OCI-LY7 (cell line): ENCODE measurements at regions not wholly inside any gene's neighbourhood (a gene's known extent, or its start where the extent isn't known, plus 50 kb on each side); places are given as distances from the start of the nearest gene placed in this dataset.

Source experiments
- CTCF ChIP-seq: fragments of 200-600 bp; sonication (generic); conservative IDR thresholded peaks from 2 replicates; pipeline ENCODE4 v1.5.1; 2014; ENCODE audit warnings: mild to moderate bottlenecking, antibody characterized with exemption, low read length, moderate library complexity, mixed read lengths
- EZH2phosphoT487 ChIP-seq: fragments of 200-600 bp; sonication (generic); IDR thresholded peaks from 2 replicates; pipeline ENCODE4 v1.6.1; 2018; ENCODE audit warnings: low read depth, borderline replicate concordance, mild to moderate bottlenecking, mixed run types, antibody characterized with exemption, low read length, moderate library complexity, mixed read lengths

DNA sequence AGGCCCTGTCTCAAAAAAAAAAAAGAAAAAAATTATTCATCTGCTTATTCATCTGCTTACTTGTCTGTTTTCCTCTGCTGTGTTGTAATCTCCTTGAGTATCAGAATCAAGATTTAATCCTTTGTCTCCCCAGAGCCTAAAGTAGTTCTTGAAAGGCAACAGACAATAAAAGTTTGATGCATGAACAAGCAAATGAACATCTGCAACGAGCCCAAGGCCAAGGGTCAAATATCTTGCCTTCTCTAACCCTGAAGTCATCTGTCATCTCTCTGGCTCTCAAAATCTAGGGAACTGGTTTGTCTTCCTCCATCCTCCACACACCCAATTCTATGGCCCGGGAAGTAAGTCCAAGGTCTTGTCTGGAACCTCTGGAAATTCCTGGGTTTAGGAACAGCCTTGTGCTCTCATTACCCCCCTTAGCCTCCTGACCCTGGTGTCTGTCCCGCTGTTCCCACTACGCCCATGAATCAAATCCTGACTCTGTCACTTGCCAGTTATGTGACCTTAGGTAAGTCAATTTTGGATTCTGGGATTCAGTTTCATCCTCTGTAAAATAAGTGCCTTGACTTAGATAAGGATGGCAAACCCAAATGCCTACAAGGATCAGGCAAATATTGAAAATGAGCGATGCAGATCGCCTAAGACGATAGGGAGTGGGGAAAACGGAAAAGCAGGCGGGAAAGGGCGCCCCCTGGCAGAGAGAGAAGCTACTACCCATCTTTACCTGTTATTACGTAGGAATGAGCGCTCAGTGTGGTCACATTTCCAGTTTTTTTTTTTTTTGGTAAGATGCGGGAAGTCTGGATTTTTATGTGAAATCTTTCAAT is 102.7 kb upstream of the DHX15 start:
- TF ChIP-seq CTCF (peak; percentile 82), EZH2phosphoT487 (no peak)
